ENCODE measurements at regions not wholly inside any gene's neighbourhood (a gene's known extent, or its start where the extent isn't known, plus 50 kb on each side); places are given as distances from the start of the nearest gene placed in this dataset.

- intact Hi-C loops (cut with DNase I), result no loop called here
- DNase-seq (ENCODE audit: missing footprints) (no peak), ATAC-seq (no peak)
Observed at GRCh38 chr21:35328856-35329455, 279.9 kb upstream of the RUNX1 start.

GRCh38 chr21:35326677-35327076, 277.6 kb upstream of the RUNX1 start:
- ATAC-seq, result no peak
- no peak for DNase-seq (ENCODE audit: missing footprints)
- intact Hi-C loops (cut with DNase I), result no loop called here

- no peak for DNase-seq (ENCODE audit: missing footprints)
- intact Hi-C loops (cut with DNase I), result no loop called here
- no peak for ATAC-seq
Observed at GRCh38 chr21:35325953-35326352, 276.9 kb upstream of the RUNX1 start.

GRCh38 chr21:35324372-35325220, 275.5 kb upstream of the RUNX1 start:
- DNase-seq (ENCODE audit: missing footprints) (no peak), ATAC-seq (peak; percentile 42)
- intact Hi-C loops (cut with DNase I), result no loop called here

- no peak for DNase-seq (ENCODE audit: missing footprints)
- intact Hi-C loops (cut with DNase I), result no loop called here
- ATAC-seq, result peak; percentile 80
Observed at GRCh38 chr21:35323947-35324346, 274.8 kb upstream of the RUNX1 start.

- ATAC-seq (no peak), DNase-seq (ENCODE audit: missing footprints) (no peak)
- intact Hi-C loops (cut with DNase I), result no loop called here
Observed at GRCh38 chr21:35321322-35322200, 272.5 kb upstream of the RUNX1 start.

- intact Hi-C loops (cut with DNase I), result no loop called here
- ATAC-seq (no peak), DNase-seq (ENCODE audit: missing footprints) (no peak)
Observed at GRCh38 chr21:35319684-35320283, 270.7 kb upstream of the RUNX1 start.

GRCh38 chr21:35316933-35317332, 267.8 kb upstream of the RUNX1 start:
- ATAC-seq (no peak), DNase-seq (ENCODE audit: missing footprints) (no peak)
- intact Hi-C loops (cut with DNase I), result no loop called here

- ATAC-seq, result no peak
- no peak for DNase-seq (ENCODE audit: missing footprints)
- intact Hi-C loops (cut with DNase I), result no loop called here
Observed at GRCh38 chr21:35316456-35316855, 267.4 kb upstream of the RUNX1 start.

GRCh38 chr21:35314857-35315582, 265.9 kb upstream of the RUNX1 start:
- peak; percentile 84 for ATAC-seq
- no peak for DNase-seq (ENCODE audit: missing footprints)
- intact Hi-C loops (cut with DNase I), result no loop called here

GRCh38 chr21:35311985-35312384, 262.9 kb upstream of the RUNX1 start:
- intact Hi-C loops (cut with DNase I), result no loop called here
- ATAC-seq, result no peak
- no peak for DNase-seq (ENCODE audit: missing footprints)

GRCh38 chr21:35309316-35309715, 260.2 kb upstream of the RUNX1 start:
- ATAC-seq (no peak), DNase-seq (ENCODE audit: missing footprints) (no peak)
- intact Hi-C loops (cut with DNase I), result no loop called here

- intact Hi-C loops (cut with DNase I), result no loop called here
- ATAC-seq (no peak), DNase-seq (ENCODE audit: missing footprints) (no peak)
Observed at GRCh38 chr21:35303085-35303484, 254.0 kb upstream of the RUNX1 start.

GRCh38 chr21:35298757-35299156, 249.7 kb upstream of the RUNX1 start:
- DNase-seq (ENCODE audit: missing footprints) (no peak), ATAC-seq (no peak)
- intact Hi-C loops (cut with DNase I), result no loop called here

GRCh38 chr21:35297665-35298064, 248.6 kb upstream of the RUNX1 start:
- DNase-seq (ENCODE audit: missing footprints), result no peak
- no peak for ATAC-seq
- intact Hi-C loops (cut with DNase I), result no loop called here

GRCh38 chr21:35294231-35294898, 245.3 kb upstream of the RUNX1 start:
- ATAC-seq (no peak), DNase-seq (ENCODE audit: missing footprints) (no peak)
- intact Hi-C loops (cut with DNase I), result no loop called here

GRCh38 chr21:35291973-35292627, 243.0 kb upstream of the RUNX1 start:
- ATAC-seq (no peak), DNase-seq (ENCODE audit: missing footprints) (no peak)
- intact Hi-C loops (cut with DNase I), result no loop called here

- DNase-seq (ENCODE audit: missing footprints) (no peak), ATAC-seq (no peak)
- intact Hi-C loops (cut with DNase I), result no loop called here
Observed at GRCh38 chr21:35291034-35291433, 241.9 kb upstream of the RUNX1 start.

Measured in Right ventricle myocardium inferior (tissue), 1 donor.